HG03520 (cell line): ENCODE measurements at regions not wholly inside any gene's neighbourhood (a gene's known extent, or its start where the extent isn't known, plus 50 kb on each side); places are given as distances from the start of the nearest gene placed in this dataset.
A peak's percentile ranks its signal among the peaks of the same experiment; 100 is the strongest.

Experiments used
- ATAC-seq: cut with Tn5 transposase; IDR thresholded peaks from one replicate; pipeline ENCODE4 v1.9.1; 2021; ENCODE audit warnings: mild to moderate bottlenecking, moderate library complexity; ENCODE audit not compliant: unreplicated experiment

- no peak for ATAC-seq
These were observed 69.7 kb upstream of the TAF11L2 start for GRCh38 chr5:17428176-17428800.

GRCh38 chr5:17429353-17429752 is 68.7 kb upstream of the TAF11L2 start:
- ATAC-seq, result no peak

GRCh38 chr5:17430241-17430640 is 67.8 kb upstream of the TAF11L2 start:
- ATAC-seq, result no peak

- ATAC-seq, result no peak
These were observed 66.6 kb upstream of the TAF11L2 start for GRCh38 chr5:17431272-17432050.

- no peak for ATAC-seq
These were observed 65.5 kb upstream of the TAF11L2 start for GRCh38 chr5:17432569-17432968.

- no peak for ATAC-seq
These were observed 64.6 kb upstream of the TAF11L2 start for GRCh38 chr5:17433406-17433805.

- peak; percentile 58 for ATAC-seq
These were observed 63.0 kb upstream of the TAF11L2 start for GRCh38 chr5:17434982-17435381.

- ATAC-seq, result peak; percentile 31
These were observed 61.7 kb upstream of the TAF11L2 start for GRCh38 chr5:17436350-17436749.

- peak; percentile 68 for ATAC-seq
These were observed 61.2 kb upstream of the TAF11L2 start for GRCh38 chr5:17436761-17437221.

- ATAC-seq, result no peak
These were observed 60.0 kb upstream of the TAF11L2 start for GRCh38 chr5:17438027-17438426.

GRCh38 chr5:17439956-17440355 is 58.1 kb upstream of the TAF11L2 start:
- ATAC-seq, result no peak

GRCh38 chr5:17440766-17441165 is 57.3 kb upstream of the TAF11L2 start:
- ATAC-seq, result no peak

GRCh38 chr5:17441351-17441750 is 56.7 kb upstream of the TAF11L2 start:
- no peak for ATAC-seq

- ATAC-seq, result no peak
These were observed 54.5 kb upstream of the TAF11L2 start for GRCh38 chr5:17443333-17444130.

- no peak for ATAC-seq
These were observed 53.5 kb upstream of the TAF11L2 start for GRCh38 chr5:17444496-17444895.

GRCh38 chr5:17445185-17445584 is 52.8 kb upstream of the TAF11L2 start:
- no peak for ATAC-seq
